ENCODE measurements at regions not wholly inside any gene's neighbourhood (a gene's known extent, or its start where the extent isn't known, plus 50 kb on each side); places are given as distances from the start of the nearest gene placed in this dataset.

DNA sequence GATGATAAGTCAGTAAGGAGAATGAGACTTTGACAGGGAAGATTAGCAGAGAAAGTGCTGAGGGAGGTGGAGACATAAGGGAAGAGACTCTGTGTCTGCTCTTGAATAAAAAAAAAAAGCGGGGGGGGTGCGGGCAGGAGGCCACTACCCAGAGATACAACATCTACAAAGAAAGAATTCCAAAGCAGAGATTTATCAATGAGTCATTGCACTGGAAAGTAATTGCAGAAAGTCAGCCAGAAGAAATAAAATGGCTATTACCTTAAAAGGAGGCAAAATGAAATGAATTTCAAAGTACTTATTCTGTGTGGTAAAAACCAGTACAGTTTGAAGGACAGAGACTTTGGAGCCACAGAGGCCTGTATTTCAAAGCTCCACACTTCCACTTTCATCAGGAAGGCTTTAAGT lies 267.1 kb upstream of the PRKD1 start:
- TF ChIP-seq, protein P1, sequence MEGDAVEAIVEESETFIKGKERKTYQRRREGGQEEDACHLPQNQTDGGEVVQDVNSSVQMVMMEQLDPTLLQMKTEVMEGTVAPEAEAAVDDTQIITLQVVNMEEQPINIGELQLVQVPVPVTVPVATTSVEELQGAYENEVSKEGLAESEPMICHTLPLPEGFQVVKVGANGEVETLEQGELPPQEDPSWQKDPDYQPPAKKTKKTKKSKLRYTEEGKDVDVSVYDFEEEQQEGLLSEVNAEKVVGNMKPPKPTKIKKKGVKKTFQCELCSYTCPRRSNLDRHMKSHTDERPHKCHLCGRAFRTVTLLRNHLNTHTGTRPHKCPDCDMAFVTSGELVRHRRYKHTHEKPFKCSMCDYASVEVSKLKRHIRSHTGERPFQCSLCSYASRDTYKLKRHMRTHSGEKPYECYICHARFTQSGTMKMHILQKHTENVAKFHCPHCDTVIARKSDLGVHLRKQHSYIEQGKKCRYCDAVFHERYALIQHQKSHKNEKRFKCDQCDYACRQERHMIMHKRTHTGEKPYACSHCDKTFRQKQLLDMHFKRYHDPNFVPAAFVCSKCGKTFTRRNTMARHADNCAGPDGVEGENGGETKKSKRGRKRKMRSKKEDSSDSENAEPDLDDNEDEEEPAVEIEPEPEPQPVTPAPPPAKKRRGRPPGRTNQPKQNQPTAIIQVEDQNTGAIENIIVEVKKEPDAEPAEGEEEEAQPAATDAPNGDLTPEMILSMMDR (IDR thresholded peaks at IDR 0.05), result no peak
- TF ChIP-seq TAF1 (IDR thresholded peaks at IDR 0.05; ENCODE audit: borderline replicate concordance, low read depth, low read length) (no peak), RAD21 (IDR thresholded peaks at IDR 0.05; ENCODE audit: low read length) (no peak), GABPA (IDR thresholded peaks at IDR 0.05; ENCODE audit: low read depth) (no peak), EZH2phosphoT487 (IDR thresholded peaks at IDR 0.05; ENCODE audit: borderline replicate concordance, low read depth) (no peak), MXI1 (IDR thresholded peaks at IDR 0.05; ENCODE audit: low read depth, low read length) (no peak), CHD2 (IDR thresholded peaks at IDR 0.05; ENCODE audit: low read length, partially characterized antibody) (no peak), EP300 (IDR thresholded peaks at IDR 0.05; ENCODE audit: borderline replicate concordance in 1 of 2, low read depth in 1 of 2, low read length in 1 of 2) (no peak), JUND (IDR thresholded peaks at IDR 0.05) (peak; percentile 46), FOXM1 (IDR thresholded peaks at IDR 0.05; ENCODE audit: low read depth) (no peak), POLR2AphosphoS5 (IDR thresholded peaks at IDR 0.05; ENCODE audit: low read depth, low read length) (no peak)
- TF ChIP-seq, protein P2, sequence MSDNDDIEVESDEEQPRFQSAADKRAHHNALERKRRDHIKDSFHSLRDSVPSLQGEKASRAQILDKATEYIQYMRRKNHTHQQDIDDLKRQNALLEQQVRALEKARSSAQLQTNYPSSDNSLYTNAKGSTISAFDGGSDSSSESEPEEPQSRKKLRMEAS (IDR thresholded peaks at IDR 0.05; ENCODE audit: low read depth), result no peak

All from SK-N-SH (cell line).